GM12892 (cell line): ENCODE measurements at regions not wholly inside any gene's neighbourhood (a gene's known extent, or its start where the extent isn't known, plus 50 kb on each side); places are given as distances from the start of the nearest gene placed in this dataset.
A peak's percentile ranks its signal among the peaks of the same experiment; 100 is the strongest.

Source experiments
- DNase-seq: peaks from one replicate; pipeline ENCODE4 v3.0.0; 2011; ENCODE audit not compliant: insufficient read length
- FAIRE-seq: peaks from 2 replicates; lab custom pipeline; 2011; peaks lifted over from hg19 to GRCh38; lab: Jason Lieb, UNC
- POLR2A ChIP-seq: IDR thresholded peaks from 2 replicates; pipeline ENCODE4 v1.6.1; 2011; ENCODE audit warnings: low read depth, low read length, control low read depth
- POLR2AphosphoS5 ChIP-seq: IDR thresholded peaks from 2 replicates; pipeline ENCODE4 v1.6.1; 2011; ENCODE audit warnings: low read depth, low read length, control low read depth
- TAF1 ChIP-seq: IDR thresholded peaks from 2 replicates; pipeline ENCODE4 v1.6.1; 2011; ENCODE audit warnings: low read depth, mild to moderate bottlenecking, control low read depth, low read length, borderline replicate concordance

GRCh38 chr11:110966131-110966530 lies 253.9 kb upstream of the ARHGAP20 start:
- DNase-seq = no peak
- TF ChIP-seq POLR2AphosphoS5 (no peak), TAF1 (no peak), POLR2A (no peak)
- FAIRE-seq = no peak

- FAIRE-seq = no peak
- TF ChIP-seq POLR2A (no peak), POLR2AphosphoS5 (no peak), TAF1 (no peak)
Observed at GRCh38 chr11:110962921-110963320, 250.7 kb upstream of the ARHGAP20 start.

GRCh38 chr11:110960167-110960566 lies 247.9 kb upstream of the ARHGAP20 start:
- FAIRE-seq (no peak), DNase-seq (no peak)
- TF ChIP-seq POLR2AphosphoS5 (no peak), POLR2A (no peak), TAF1 (no peak)

More at GRCh38 chr11:110962921-110963320, 250.7 kb upstream of the ARHGAP20 start:
- DNase-seq = no peak

- FAIRE-seq = no peak
- no peak for TF ChIP-seq POLR2A
- TF ChIP-seq TAF1 = no peak
- no peak for TF ChIP-seq POLR2AphosphoS5
- no peak for DNase-seq
Observed at GRCh38 chr11:110958216-110958615, 246.0 kb upstream of the ARHGAP20 start.

GRCh38 chr11:110955776-110956175 lies 243.5 kb upstream of the ARHGAP20 start:
- FAIRE-seq = no peak
- no peak for TF ChIP-seq TAF1
- TF ChIP-seq POLR2AphosphoS5 = no peak
- TF ChIP-seq POLR2A = no peak
- DNase-seq = no peak

GRCh38 chr11:110951950-110952503 lies 239.8 kb upstream of the ARHGAP20 start:
- peak; percentile 72 for FAIRE-seq
- TF ChIP-seq TAF1 (no peak), POLR2A (no peak), POLR2AphosphoS5 (no peak)
- no peak for DNase-seq

- DNase-seq (no peak), FAIRE-seq (no peak)
- TF ChIP-seq TAF1 = no peak
- no peak for TF ChIP-seq POLR2AphosphoS5
- no peak for TF ChIP-seq POLR2A
Observed at GRCh38 chr11:110951037-110951949, 239.1 kb upstream of the ARHGAP20 start.

GRCh38 chr11:110948112-110948511 lies 235.9 kb upstream of the ARHGAP20 start:
- TF ChIP-seq POLR2A (no peak), TAF1 (no peak), POLR2AphosphoS5 (no peak)
- DNase-seq (no peak), FAIRE-seq (peak; percentile 36)

GRCh38 chr11:110947096-110947495 lies 234.9 kb upstream of the ARHGAP20 start:
- FAIRE-seq (no peak), DNase-seq (no peak)
- TF ChIP-seq POLR2AphosphoS5 (no peak), TAF1 (no peak), POLR2A (no peak)

- TF ChIP-seq POLR2A = no peak
- DNase-seq (no peak), FAIRE-seq (no peak)
Observed at GRCh38 chr11:110939471-110939870, 227.2 kb upstream of the ARHGAP20 start.

- FAIRE-seq (no peak), DNase-seq (no peak)
- TF ChIP-seq POLR2AphosphoS5 (no peak), TAF1 (no peak), POLR2A (no peak)
Observed at GRCh38 chr11:110935018-110935640, 222.9 kb upstream of the ARHGAP20 start.

GRCh38 chr11:110929129-110929528 lies 216.9 kb upstream of the ARHGAP20 start:
- DNase-seq = no peak
- FAIRE-seq = no peak
- TF ChIP-seq POLR2AphosphoS5 (no peak), POLR2A (no peak), TAF1 (no peak)
